ENCODE measurements at regions not wholly inside any gene's neighbourhood (a gene's known extent, or its start where the extent isn't known, plus 50 kb on each side); places are given as distances from the start of the nearest gene placed in this dataset.

DNA sequence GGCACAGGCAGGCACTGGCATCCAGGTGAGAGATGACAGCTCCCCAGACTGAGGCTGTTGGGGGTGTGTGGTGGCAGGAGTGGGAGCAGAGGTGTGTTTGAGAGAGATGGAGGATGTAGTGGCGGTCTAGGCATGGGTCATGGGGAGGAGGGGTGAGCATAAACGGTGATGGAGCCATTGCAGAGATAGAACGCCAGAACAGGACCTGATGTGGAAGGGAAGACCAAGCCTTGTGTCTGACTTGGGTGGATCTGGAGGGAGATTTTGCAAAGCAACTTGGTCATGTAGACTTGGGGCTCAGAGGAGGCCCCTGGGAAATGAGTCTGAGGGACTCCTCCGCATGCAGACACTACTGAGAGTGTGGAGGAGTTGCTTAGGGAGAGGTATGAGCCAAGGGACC, 50.0 kb upstream of the CLDN5 start:
- DNase-seq (ENCODE audit: low spot score) = no peak

GRCh38 chr22:19576460-19577421, 52.5 kb upstream of the CLDN5 start:
- peak; percentile 73 for DNase-seq (ENCODE audit: low spot score)

- DNase-seq (ENCODE audit: low spot score) = no peak
Observed at GRCh38 chr22:19577422-19577966, 53.3 kb upstream of the CLDN5 start.

DNA sequence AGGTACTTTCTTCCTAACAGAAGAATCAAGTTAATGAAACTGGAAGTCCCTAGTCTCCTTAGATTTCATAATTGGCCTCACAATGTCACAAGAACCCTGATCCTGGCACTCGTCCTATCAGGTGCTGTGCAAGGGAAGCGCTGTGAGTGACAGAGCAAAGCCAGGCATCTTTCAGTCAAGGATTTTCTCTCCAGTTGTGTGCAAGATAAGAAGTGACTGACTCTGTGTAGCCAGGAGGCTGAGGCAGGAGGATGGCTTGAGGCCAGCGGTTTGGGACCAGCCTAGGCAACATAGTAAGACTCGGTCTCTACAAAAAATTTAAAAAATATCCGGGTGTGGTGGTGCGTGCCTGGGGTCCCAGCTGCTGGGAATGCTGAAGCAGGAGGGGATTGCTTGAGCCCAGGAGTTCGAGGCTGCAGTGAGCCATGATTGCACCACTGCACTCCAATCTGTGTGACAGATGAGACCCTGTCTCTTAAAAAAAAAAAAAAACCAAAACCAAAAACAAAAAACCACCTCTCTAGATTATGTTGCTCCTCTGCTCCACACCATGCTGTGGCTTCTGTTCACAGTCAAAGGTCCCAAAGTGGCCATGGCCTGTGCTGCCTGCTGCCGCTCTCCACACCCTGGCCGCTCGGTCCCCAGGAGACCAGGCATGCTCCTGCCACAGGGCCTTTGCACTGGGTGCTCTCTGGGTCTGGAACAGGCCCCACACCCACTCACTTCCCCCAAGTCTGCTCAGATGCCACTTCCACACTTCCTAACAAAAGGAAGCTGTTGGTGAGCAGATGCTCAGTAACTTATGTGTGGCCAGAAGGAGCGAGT, 54.2 kb upstream of the CLDN5 start:
- no peak for DNase-seq (ENCODE audit: low spot score)

DNA sequence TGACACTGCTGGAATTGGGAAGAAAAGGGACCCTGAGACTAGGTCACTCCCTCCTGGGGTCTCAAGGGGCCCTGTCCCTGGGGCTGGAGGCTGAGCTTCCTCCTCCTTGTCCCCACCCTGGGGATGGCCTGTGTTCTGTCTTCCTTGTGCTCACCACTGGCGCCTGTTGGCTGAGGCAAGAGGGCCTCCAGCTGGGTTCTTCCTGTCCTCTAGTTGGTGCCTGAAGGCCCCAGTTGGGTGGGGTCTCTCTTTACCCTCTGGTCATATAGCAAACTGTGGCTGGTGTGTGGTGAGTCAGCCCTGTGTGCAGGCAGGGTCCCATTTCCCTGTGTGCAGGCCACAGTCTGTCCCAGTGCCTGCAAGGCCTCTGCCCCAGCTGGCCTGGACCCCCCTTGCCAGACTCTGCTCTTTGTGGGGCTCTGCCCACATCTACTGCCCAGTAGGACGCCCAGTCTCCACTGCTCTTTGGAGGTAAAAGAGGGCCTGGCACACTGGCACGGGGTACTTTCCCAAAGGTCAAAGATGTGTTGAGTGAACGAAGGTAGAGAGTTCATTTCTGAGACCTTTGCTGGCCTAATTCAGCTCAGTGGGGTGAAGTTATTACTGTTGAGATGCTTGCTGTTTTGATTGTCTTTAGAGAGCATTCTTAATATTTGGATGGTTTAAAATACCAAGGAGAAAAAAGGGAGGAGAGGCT, 55.1 kb upstream of the CLDN5 start:
- DNase-seq (ENCODE audit: low spot score) = no peak

- DNase-seq (ENCODE audit: low spot score) = peak; percentile 43
Observed at GRCh38 chr22:19579880-19580279, 55.7 kb upstream of the CLDN5 start.

- DNase-seq (ENCODE audit: low spot score) = no peak
Observed at GRCh38 chr22:19580291-19580890, 56.2 kb upstream of the CLDN5 start.

DNA sequence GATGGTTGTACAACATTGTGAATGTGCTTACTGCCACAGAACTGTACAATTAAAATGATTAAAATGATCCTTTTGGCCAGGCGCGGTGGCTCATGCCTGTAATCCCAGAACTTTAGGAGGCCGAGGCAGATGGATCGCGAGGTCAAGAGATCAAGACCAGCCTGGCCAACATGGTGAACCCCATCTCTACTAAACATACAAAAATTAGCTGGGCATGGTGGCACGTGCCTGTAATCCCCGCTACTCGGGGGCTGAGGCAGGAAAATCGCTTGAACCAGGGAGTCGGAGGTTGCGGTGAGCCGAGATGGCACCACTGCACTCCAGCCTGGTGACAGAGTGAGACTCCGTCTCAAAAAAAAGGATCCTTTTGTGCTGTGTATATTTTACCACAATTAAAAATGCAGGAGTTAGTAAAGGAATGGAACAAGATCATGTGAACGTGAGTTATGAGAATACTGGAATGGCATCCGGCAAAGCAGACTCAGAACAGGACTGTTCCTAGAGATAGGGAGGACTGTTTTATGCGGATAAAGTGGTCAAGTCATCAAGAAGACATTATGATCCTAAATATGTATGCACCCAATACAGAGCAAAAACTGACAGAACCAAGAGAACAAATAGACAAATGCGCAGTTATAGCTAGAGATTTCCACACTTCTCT, 58.0 kb upstream of the CLDN5 start:
- DNase-seq (ENCODE audit: low spot score) = no peak

DNA sequence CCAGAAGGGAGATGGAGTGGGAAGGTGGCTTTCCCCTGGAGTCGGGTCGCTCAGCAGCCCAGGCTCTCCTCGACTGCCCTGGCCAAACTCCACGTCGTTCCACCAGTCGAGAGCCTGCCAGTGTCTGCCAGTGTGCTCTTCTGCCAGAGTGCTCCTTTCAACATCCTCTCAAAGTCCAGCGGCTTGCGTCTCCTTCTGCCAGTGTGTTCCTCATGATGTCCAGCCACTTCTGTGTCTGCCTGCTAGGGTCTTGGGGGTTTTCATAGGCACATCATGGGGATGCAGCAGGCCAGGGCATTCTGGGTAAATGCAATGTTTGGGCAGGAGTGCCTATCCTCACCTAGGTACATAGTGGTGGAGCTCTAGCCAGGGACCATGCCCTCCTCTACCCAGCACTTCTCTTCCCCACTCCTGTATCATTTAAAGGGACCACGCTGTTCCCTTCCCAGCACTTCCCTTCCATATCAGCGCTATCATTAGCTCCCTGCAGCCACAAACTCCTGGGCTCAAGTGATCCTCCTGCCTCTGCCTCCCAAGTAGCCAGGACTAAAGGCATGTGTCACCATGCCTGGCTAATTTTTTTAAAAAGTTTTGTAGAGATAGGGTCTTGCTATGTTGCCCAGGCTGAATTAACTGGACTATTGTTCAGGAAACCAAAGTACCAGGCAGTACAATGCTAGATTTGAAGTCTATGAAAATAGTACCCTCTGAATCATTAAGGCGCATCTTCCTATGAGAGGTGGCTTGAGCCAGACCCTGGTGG, 62.9 kb upstream of the CLDN5 start:
- DNase-seq (ENCODE audit: low spot score) = no peak

DNA sequence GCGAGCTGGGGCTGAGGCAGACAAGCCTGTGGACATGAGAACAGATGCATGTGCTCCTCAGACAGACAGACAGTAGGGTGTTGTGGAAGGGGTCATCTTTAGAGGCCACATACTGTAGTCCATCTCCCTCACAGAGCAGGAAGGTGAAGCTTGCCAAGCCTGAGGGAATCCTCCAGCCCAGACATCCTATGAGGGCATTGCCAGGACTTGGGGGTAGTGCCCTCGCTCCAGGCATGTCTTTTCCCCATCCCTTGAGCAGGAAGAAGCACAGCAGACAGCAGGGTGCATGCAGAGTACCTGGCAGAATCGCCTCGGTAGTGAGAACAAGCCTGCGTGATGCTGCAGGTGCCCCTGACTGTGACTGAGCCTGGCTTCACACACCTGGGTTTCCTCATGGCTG, 66.5 kb upstream of the CLDN5 start:
- no peak for DNase-seq (ENCODE audit: low spot score)

- no peak for DNase-seq (ENCODE audit: low spot score)
Observed at GRCh38 chr22:19591568-19591967, 67.4 kb upstream of the CLDN5 start.

DNA sequence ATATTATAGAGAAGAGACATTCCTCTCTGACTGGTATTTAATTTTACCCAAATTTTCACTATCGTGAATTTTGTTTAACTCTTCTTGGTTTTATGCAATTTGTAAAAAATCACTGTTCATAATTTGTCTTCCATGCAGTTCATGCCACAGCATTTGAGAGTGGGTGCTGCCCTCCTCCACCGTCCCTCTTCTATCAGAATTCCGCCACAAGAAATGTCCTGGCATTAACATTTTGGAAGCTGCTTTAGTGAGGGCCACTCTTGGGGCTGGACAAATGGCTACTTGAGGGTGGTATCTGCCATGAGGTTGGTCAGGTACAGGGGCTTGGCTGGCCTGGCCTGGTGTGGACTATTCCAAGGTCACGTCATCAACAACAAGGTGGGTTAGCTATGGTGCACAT, 68.3 kb upstream of the CLDN5 start:
- DNase-seq (ENCODE audit: low spot score) = no peak

- no peak for DNase-seq (ENCODE audit: low spot score)
Observed at GRCh38 chr22:19593991-19594569, 69.9 kb upstream of the CLDN5 start.

- no peak for DNase-seq (ENCODE audit: low spot score)
Observed at GRCh38 chr22:19595532-19595931, 71.3 kb upstream of the CLDN5 start.

DNA sequence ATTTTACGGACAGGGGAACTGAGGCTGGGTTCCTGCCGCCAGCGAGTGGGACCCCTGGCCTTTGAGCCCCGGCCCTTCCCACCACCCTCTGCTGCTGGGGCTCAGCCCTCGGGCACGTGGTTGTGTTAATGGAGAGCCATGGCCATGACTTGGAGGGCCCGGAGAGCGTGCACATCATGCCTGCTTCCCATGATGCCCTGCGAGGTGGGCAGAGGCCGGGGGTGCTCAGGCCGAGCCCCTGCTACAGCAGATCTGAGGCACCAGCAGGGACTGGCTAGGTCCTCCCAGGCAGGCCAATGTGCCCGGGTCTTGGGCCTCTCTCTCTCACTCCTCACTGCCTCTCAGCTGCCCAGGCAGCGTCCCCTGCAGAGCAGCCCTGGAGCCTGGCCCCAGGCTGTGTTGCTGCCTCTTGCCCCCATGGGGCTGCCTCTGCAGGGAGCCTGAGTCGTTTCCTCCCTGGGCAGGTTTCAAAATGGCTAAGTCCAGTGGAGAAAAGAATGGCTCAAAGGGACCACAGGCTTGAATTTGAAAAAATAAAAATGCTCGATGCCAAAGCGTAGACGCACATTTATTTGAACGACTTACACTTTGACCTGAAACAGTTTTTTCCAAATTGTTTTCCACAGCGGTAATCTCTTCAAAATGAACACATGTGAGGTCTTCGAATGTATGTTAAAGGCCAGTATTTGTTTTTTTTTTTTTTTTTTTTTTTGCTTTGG, 72.6 kb upstream of the CLDN5 start:
- DNase-seq (ENCODE audit: low spot score) = no peak

DNA sequence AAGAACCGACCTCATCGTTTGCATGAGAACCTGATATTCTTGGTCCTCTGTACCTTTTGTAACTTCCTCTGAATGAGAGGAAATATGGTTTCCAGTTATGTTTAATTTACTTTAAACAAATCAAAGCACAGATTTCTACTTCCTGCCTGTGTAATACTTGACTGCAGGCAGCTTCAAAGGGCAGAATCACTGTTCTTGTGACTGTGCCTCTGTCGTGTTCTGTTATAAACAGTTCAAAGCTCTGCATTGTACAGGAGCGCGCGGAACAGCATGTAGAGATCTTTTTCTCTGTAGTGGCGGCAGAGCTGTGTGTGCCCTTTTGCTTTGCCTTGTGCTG, 73.2 kb upstream of the CLDN5 start:
- DNase-seq (ENCODE audit: low spot score) = no peak

- no peak for DNase-seq (ENCODE audit: low spot score)
Observed at GRCh38 chr22:19598054-19598855, 74.0 kb upstream of the CLDN5 start.

DNA sequence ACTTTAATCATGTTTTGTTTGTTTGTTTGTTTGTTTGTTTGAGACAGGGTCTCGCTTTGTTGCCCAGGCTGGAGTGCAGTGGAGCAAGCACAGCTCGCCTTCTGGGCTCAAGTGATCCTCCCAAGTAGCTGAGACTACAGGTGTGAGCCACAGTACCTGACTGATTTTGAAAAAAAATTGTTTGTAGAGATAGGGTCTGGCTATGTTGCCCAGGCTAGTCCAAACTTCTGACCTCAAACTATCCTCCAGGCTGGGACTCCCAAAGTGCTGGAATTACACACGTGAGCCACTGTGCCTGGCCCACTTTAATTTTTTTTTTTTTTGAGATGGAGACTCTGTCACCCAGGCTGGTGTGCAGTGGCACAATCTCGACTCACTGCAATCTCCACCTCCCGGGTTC, 74.8 kb upstream of the CLDN5 start:
- DNase-seq (ENCODE audit: low spot score) = no peak

Measured in A172 (cell line).